Colonic mucosa (tissue), 4 donors: ENCODE measurements at regions not wholly inside any gene's neighbourhood (a gene's known extent, or its start where the extent isn't known, plus 50 kb on each side); places are given as distances from the start of the nearest gene placed in this dataset.

Source experiments
- DNase-seq: peaks from one replicate; pipeline ENCODE4 v3.0.0-alpha.2; 2020
- H3K27ac ChIP-seq: fragments of 200-600 bp; one replicate; pipeline ENCODE4 v1.8.0; 2021
- H3K27me3 ChIP-seq: fragments of 200-600 bp; one replicate; pipeline ENCODE4 v1.8.0; 2021
- H3K36me3 ChIP-seq: fragments of 200-600 bp; one replicate; pipeline ENCODE4 v1.8.0; 2021
- H3K4me1 ChIP-seq: fragments of 200-600 bp; one replicate; pipeline ENCODE4 v1.8.0; 2021; ENCODE audit warnings: mild to moderate bottlenecking
- H3K4me3 ChIP-seq: fragments of 200-600 bp; one replicate; pipeline ENCODE4 v1.8.0; 2021
- H3K9ac ChIP-seq, 2 donors: one replicate each; pipeline ENCODE4 v1.7.0; 2013; ENCODE audit warnings: control low read depth in 2 of 2, low read depth in 2 of 2, low read length in 2 of 2
- H3K9me3 ChIP-seq: fragments of 200-600 bp; one replicate; pipeline ENCODE4 v1.8.0; 2021
- CTCF ChIP-seq: fragments of 200-600 bp; IDR thresholded peaks from one replicate; pipeline ENCODE4 v1.8.0; 2022; ENCODE audit warnings: antibody characterized with exemption, mild to moderate bottlenecking
- intact Hi-C: fragments of 100-400 bp; cut with DNase I; formaldehyde crosslinking; loops from one replicate; pipeline ENCODE4 v1.14.1; 2022
- donor health status: healthy.
- donor health status: DM: no; HTN: no; CAD: no.
- donor health status: DM: no; HTN: no; CAD: no.

- no peaks in the 10 kb centered on the region for H3K9me3 ChIP-seq
- H3K27ac ChIP-seq = no peak overlapping the region
- DNase-seq = no peak
- intact Hi-C loops = no loop called here
- H3K36me3 ChIP-seq = no peaks in the 10 kb centered on the region
- no peaks in the 10 kb centered on the region for H3K4me1 ChIP-seq
- TF ChIP-seq CTCF = no peak
- H3K9ac ChIP-seq = no peak overlapping the region
- no peak overlapping the region for H3K4me3 ChIP-seq
- H3K27me3 ChIP-seq = no peaks in the 10 kb centered on the region
Observed at GRCh38 chr12:76641073-76641472, 81.5 kb upstream of the OSBPL8 start.

GRCh38 chr12:76641961-76642360 is 82.4 kb upstream of the OSBPL8 start:
- intact Hi-C loops = no loop called here
- no peak overlapping the region for H3K27ac ChIP-seq
- DNase-seq = no peak
- H3K4me1 ChIP-seq = no peaks in the 10 kb centered on the region
- TF ChIP-seq CTCF = no peak
- H3K36me3 ChIP-seq = no peaks in the 10 kb centered on the region
- no peak overlapping the region for H3K4me3 ChIP-seq
- no peak overlapping the region for H3K9ac ChIP-seq
- no peaks in the 10 kb centered on the region for H3K27me3 ChIP-seq
- H3K9me3 ChIP-seq = no peaks in the 10 kb centered on the region

GRCh38 chr12:76643438-76643837 is 83.9 kb upstream of the OSBPL8 start:
- Histone ChIP-seq H3K27me3 (no peaks in the 10 kb centered on the region), H3K9me3 (no peaks in the 10 kb centered on the region), H3K4me3 (no peak overlapping the region), H3K4me1 (no peaks in the 10 kb centered on the region), H3K9ac (no peak overlapping the region), H3K36me3 (no peaks in the 10 kb centered on the region), H3K27ac (no peak overlapping the region)
- DNase-seq = no peak
- intact Hi-C loops = no loop called here
- no peak for TF ChIP-seq CTCF

- Histone ChIP-seq H3K27ac (no peak overlapping the region), H3K4me1 (no peaks in the 10 kb centered on the region), H3K9ac (no peak overlapping the region), H3K9me3 (no peaks in the 10 kb centered on the region), H3K36me3 (no peaks in the 10 kb centered on the region), H3K27me3 (no peaks in the 10 kb centered on the region), H3K4me3 (no peak overlapping the region)
- intact Hi-C loops = no loop called here
- TF ChIP-seq CTCF = no peak
- DNase-seq = no peak
Observed at GRCh38 chr12:76644950-76645349, 85.4 kb upstream of the OSBPL8 start.

GRCh38 chr12:76645934-76646333 is 86.4 kb upstream of the OSBPL8 start:
- no peak overlapping the region for H3K4me3 ChIP-seq
- no peak overlapping the region for H3K27ac ChIP-seq
- H3K4me1 ChIP-seq = no peaks in the 10 kb centered on the region
- no peak for DNase-seq
- no peak overlapping the region for H3K9ac ChIP-seq
- no peaks in the 10 kb centered on the region for H3K36me3 ChIP-seq
- no peak for TF ChIP-seq CTCF
- no peaks in the 10 kb centered on the region for H3K27me3 ChIP-seq
- intact Hi-C loops = no loop called here
- H3K9me3 ChIP-seq = no peaks in the 10 kb centered on the region

GRCh38 chr12:76646366-76646765 is 86.8 kb upstream of the OSBPL8 start:
- H3K27ac ChIP-seq = no peak overlapping the region
- H3K9me3 ChIP-seq = no peaks in the 10 kb centered on the region
- no peak for DNase-seq
- H3K9ac ChIP-seq = no peak overlapping the region
- no peak for TF ChIP-seq CTCF
- no peak overlapping the region for H3K4me3 ChIP-seq
- no peaks in the 10 kb centered on the region for H3K4me1 ChIP-seq
- no peaks in the 10 kb centered on the region for H3K36me3 ChIP-seq
- intact Hi-C loops = no loop called here
- H3K27me3 ChIP-seq = no peaks in the 10 kb centered on the region
